DND-41 (cell line): ENCODE measurements at regions not wholly inside any gene's neighbourhood (a gene's known extent, or its start where the extent isn't known, plus 50 kb on each side); places are given as distances from the start of the nearest gene placed in this dataset.

Experiments used
- ATAC-seq: fragments of 200-7000 bp; cut with Tn5 transposase; 3 replicates; pipeline ENCODE4 v1.9.1; 2021; ENCODE audit warnings: low read depth; ENCODE audit not compliant: insufficient read depth
- DNase-seq: peaks from one replicate; pipeline ENCODE4 v3.0.0-alpha.2; 2020
- H2AFZ ChIP-seq: 2 replicates; pipeline ENCODE4 v1.6.0; 2012; ENCODE audit warnings: low read depth, low read length
- H3K27ac ChIP-seq: 2 replicates; pipeline ENCODE4 v1.5.1; 2012; ENCODE audit warnings: low read length, inconsistent platforms
- H3K27me3 ChIP-seq: fragments of 200-600 bp; sonication (generic); 2 replicates; pipeline ENCODE4 v1.6.0; 2012; ENCODE audit warnings: low read length, mild to moderate bottlenecking, inconsistent platforms; ENCODE audit not compliant: insufficient read depth, poor library complexity
- H3K36me3 ChIP-seq: 2 replicates; pipeline ENCODE4 v1.5.1; 2012; ENCODE audit warnings: low read length, inconsistent platforms; ENCODE audit not compliant: insufficient read depth
- H3K4me1 ChIP-seq: 2 replicates; pipeline ENCODE4 v1.5.1; 2012; ENCODE audit warnings: mild to moderate bottlenecking, low read length; ENCODE audit not compliant: insufficient read depth
- H3K4me2 ChIP-seq: 2 replicates; pipeline ENCODE4 v1.6.0; 2012; ENCODE audit warnings: mild to moderate bottlenecking, moderate library complexity, low read length, inconsistent platforms; ENCODE audit not compliant: insufficient read depth
- H3K4me3 ChIP-seq, 2 experiments: fragments of 200-600 bp in 1 of 2; shearing (Covaris generic) in 1 of 2; 2 replicates each; pipeline ENCODE4 v1.5.1; 2012 to 2016; ENCODE audit warnings: inconsistent platforms in 2 of 2, low read length in 2 of 2, mild to moderate bottlenecking in 2 of 2, low read depth in 1 of 2, moderate library complexity in 1 of 2
- H3K79me2 ChIP-seq: 2 replicates; pipeline ENCODE4 v1.6.0; 2012; ENCODE audit warnings: low read length, inconsistent platforms; ENCODE audit not compliant: insufficient read depth
- H3K9ac ChIP-seq: 2 replicates; pipeline ENCODE4 v1.6.0; 2012; ENCODE audit warnings: low read depth, mild to moderate bottlenecking, inconsistent platforms, low read length, moderate library complexity
- H3K9me3 ChIP-seq: 2 replicates; pipeline ENCODE4 v1.5.1; 2012; ENCODE audit warnings: low read length, moderate library complexity, mild to moderate bottlenecking, inconsistent platforms; ENCODE audit not compliant: insufficient read depth, severe bottlenecking
- H4K20me1 ChIP-seq: 2 replicates; pipeline ENCODE4 v1.6.0; 2012; ENCODE audit warnings: low read length; ENCODE audit not compliant: insufficient read depth
- CTCF ChIP-seq: IDR thresholded peaks from 2 replicates; pipeline ENCODE4 v1.5.1; 2012; ENCODE audit warnings: borderline replicate concordance, low read length, moderate library complexity, mild to moderate bottlenecking; ENCODE audit not compliant: poor library complexity, severe bottlenecking; ENCODE audit errors: extremely low read depth
- EZH2 ChIP-seq: IDR thresholded peaks from 3 replicates; pipeline ENCODE4 v1.6.1; 2012; ENCODE audit warnings: borderline replicate concordance, low read depth, mild to moderate bottlenecking, moderate library complexity, low read length, inconsistent platforms; ENCODE audit not compliant: severe bottlenecking

- Histone ChIP-seq H3K4me2 (no peak overlapping the region), H2AFZ (no peak overlapping the region), H4K20me1 (no peaks in the 10 kb centered on the region), H3K9me3 (no peaks in the 10 kb centered on the region), H3K4me3 (no peak overlapping the region), H3K4me1 (peaks cover 38% of the 10 kb centered on the region), H3K79me2 (no peaks in the 10 kb centered on the region), H3K9ac (no peak overlapping the region), H3K36me3 (no peaks in the 10 kb centered on the region), H3K27ac (no peak overlapping the region), H3K27me3 (no peaks in the 10 kb centered on the region)
- DNase-seq (no peak), ATAC-seq (no peak)
- TF ChIP-seq EZH2, result no peak
- TF ChIP-seq CTCF, result no peak
Observed at GRCh38 chr2:204108781-204109295, 172.3 kb downstream of the ICOS start.

GRCh38 chr2:204109681-204110080 lies 173.1 kb downstream of the ICOS start:
- Histone ChIP-seq H3K9me3 (no peaks in the 10 kb centered on the region), H3K27me3 (no peaks in the 10 kb centered on the region), H3K4me1 (peaks cover 43% of the 10 kb centered on the region), H3K36me3 (no peaks in the 10 kb centered on the region), H4K20me1 (no peaks in the 10 kb centered on the region), H2AFZ (0 out of 2 replicates have a peak overlapping the region, but pooled peaks have one; percentile 8), H3K4me2 (peak overlapping the region; percentile 65), H3K4me3 (no peak overlapping the region), H3K27ac (peak overlapping the region; percentile 48), H3K9ac (no peak overlapping the region), H3K79me2 (no peaks in the 10 kb centered on the region)
- TF ChIP-seq CTCF (no peak), EZH2 (no peak)
- ATAC-seq (no peak), DNase-seq (no peak)

GRCh38 chr2:204110338-204110741 lies 173.8 kb downstream of the ICOS start:
- Histone ChIP-seq H3K9me3 (no peaks in the 10 kb centered on the region), H3K9ac (peak overlapping the region; percentile 14), H3K27ac (peak overlapping the region; percentile 48), H3K79me2 (no peaks in the 10 kb centered on the region), H3K4me2 (peak overlapping the region; percentile 65), H2AFZ (peak overlapping the region; percentile 33; the same call in 1 of the 2 replicates), H3K4me3 (peak overlapping the region in 1 of 2 experiments; percentile 37; a peak in 2 of 4 replicates), H3K4me1 (peaks cover 43% of the 10 kb centered on the region), H4K20me1 (no peaks in the 10 kb centered on the region), H3K27me3 (no peaks in the 10 kb centered on the region), H3K36me3 (no peaks in the 10 kb centered on the region)
- TF ChIP-seq EZH2 (no peak), CTCF (no peak)
- peak; percentile 96 for ATAC-seq
- peak; percentile 83 for DNase-seq
